ENCODE measurements at regions not wholly inside any gene's neighbourhood (a gene's known extent, or its start where the extent isn't known, plus 50 kb on each side); places are given as distances from the start of the nearest gene placed in this dataset.

- TF ChIP-seq CTCF (IDR thresholded peaks at IDR 0.05 in 2 of 3, conservative IDR thresholded peaks at IDR 0.05 in 1 of 3; ENCODE audit: borderline replicate concordance in 1 of 3, insufficient read depth in 1 of 3, low read depth in 2 of 3, low read length in 2 of 3) (no peak), POLR2A (IDR thresholded peaks at IDR 0.05; ENCODE audit: borderline replicate concordance, extremely low read depth, insufficient read depth, insufficient read length) (no peak), MAX (IDR thresholded peaks at IDR 0.05) (no peak), ZFX (IDR thresholded peaks at IDR 0.05) (no peak), EZH2phosphoT487 (IDR thresholded peaks at IDR 0.05; ENCODE audit: borderline replicate concordance) (no peak)
Measured at GRCh38 chr11:101777476-101777875, 137.3 kb upstream of the CEP126 start.
